Uterus (tissue), 2 donors: ENCODE measurements at regions not wholly inside any gene's neighbourhood (a gene's known extent, or its start where the extent isn't known, plus 50 kb on each side); places are given as distances from the start of the nearest gene placed in this dataset.

Experiments used
- CTCF ChIP-seq, 4 experiments: fragments of 200-600 bp in 2 of 4; fragments of 450-650 bp in 2 of 4; sonication (generic) in 2 of 4; IDR thresholded peaks; one replicate each; pipeline ENCODE4 v1.5.1; 2016 to 2019; ENCODE audit warnings: antibody characterized with exemption in 4 of 4, mild to moderate bottlenecking in 2 of 4, moderate library complexity in 1 of 4
- POLR2A ChIP-seq, 2 donors: fragments of 450-650 bp; IDR thresholded peaks; one replicate each; pipeline ENCODE4 v1.6.1; 2016; ENCODE audit warnings: antibody characterized with exemption in 2 of 2, mild to moderate bottlenecking in 1 of 2, moderate library complexity in 1 of 2

DNA sequence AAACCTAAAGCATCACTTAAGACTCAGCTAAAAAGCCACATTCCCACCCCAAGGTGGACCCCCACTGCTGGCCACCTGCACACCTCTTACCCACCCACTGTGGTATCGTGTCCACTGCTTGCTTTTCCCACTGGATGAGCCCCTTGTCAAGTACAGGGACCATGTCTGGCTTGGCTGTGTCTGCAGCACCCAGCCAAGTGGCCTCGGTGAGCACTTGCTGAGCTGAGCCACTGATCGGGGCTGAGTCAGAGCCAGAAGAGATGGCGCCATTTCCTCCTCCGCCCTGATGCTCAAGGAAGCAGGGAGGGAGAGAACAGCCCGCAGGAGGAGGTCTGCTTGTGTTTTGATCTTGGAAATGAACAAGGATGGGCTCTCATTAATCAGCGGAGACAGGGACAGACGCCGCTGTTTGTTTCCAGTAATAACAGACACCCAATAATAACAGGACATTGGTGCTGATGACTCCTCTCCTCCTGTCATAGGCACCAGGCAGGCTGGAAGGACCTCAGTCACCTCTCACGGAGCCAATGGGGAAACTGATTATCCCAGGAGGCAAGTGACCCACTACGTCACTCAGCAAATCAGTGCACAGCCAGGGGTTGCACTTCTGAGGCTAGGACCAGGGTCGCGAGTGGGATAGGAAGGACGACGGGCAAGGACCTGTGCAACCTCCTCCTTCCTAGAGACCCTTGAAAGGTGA lies 85.2 kb upstream of the RTL6 start:
- TF ChIP-seq CTCF (IDR thresholded peaks at IDR 0.05) (no peak), POLR2A (IDR thresholded peaks at IDR 0.05) (no peak)
